ENCODE measurements at regions not wholly inside any gene's neighbourhood (a gene's known extent, or its start where the extent isn't known, plus 50 kb on each side); places are given as distances from the start of the nearest gene placed in this dataset.
"Not testable (repeated sequence)": the region's sequence is repeated elsewhere in the genome, so short reads cannot be mapped to it uniquely, and the experiment has no call there.

GRCh38 chr3:181987736-181988135 is 276.0 kb downstream of the SOX2 start:
- DNase-seq (ENCODE audit: low read depth), result no peak

- no peak for DNase-seq (ENCODE audit: low read depth)
These were observed 287.1 kb downstream of the SOX2 start for GRCh38 chr3:181998828-181999227.

- no peak for DNase-seq (ENCODE audit: low read depth)
These were observed 287.6 kb downstream of the SOX2 start for GRCh38 chr3:181999314-181999713.

GRCh38 chr3:182000447-182000846 is 288.7 kb downstream of the SOX2 start:
- no peak for DNase-seq (ENCODE audit: low read depth)

- DNase-seq (ENCODE audit: low read depth), result no peak
These were observed 293.5 kb downstream of the SOX2 start for GRCh38 chr3:182005219-182005618.

GRCh38 chr3:182005701-182006100 is 294.0 kb downstream of the SOX2 start:
- no peak for DNase-seq (ENCODE audit: low read depth)

GRCh38 chr3:182006431-182006830 is 294.7 kb downstream of the SOX2 start:
- DNase-seq (ENCODE audit: low read depth), result no peak

- DNase-seq (ENCODE audit: low read depth), result no peak
These were observed 295.7 kb downstream of the SOX2 start for GRCh38 chr3:182007441-182007840.

- DNase-seq (ENCODE audit: low read depth), result no peak
These were observed 306.6 kb downstream of the SOX2 start for GRCh38 chr3:182018361-182018760.

- DNase-seq (ENCODE audit: low read depth), result no peak
These were observed 308.2 kb downstream of the SOX2 start for GRCh38 chr3:182019926-182020325.

- DNase-seq (ENCODE audit: low read depth), result no peak
These were observed 312.1 kb downstream of the SOX2 start for GRCh38 chr3:182023843-182024242.

GRCh38 chr3:182027366-182027765 is 315.6 kb downstream of the SOX2 start:
- no peak for DNase-seq (ENCODE audit: low read depth)

GRCh38 chr3:182028081-182028480 is 316.4 kb downstream of the SOX2 start:
- DNase-seq (ENCODE audit: low read depth), result no peak

GRCh38 chr3:182034231-182034630 is 322.5 kb downstream of the SOX2 start:
- not testable (repeated sequence) for DNase-seq (ENCODE audit: low read depth)

GRCh38 chr3:182035324-182035723 is 323.6 kb downstream of the SOX2 start:
- DNase-seq (ENCODE audit: low read depth), result no peak

- DNase-seq (ENCODE audit: low read depth), result no peak
These were observed 324.7 kb downstream of the SOX2 start for GRCh38 chr3:182036382-182036781.

- no peak for DNase-seq (ENCODE audit: low read depth)
These were observed 330.1 kb downstream of the SOX2 start for GRCh38 chr3:182041668-182042291.

GRCh38 chr3:182045736-182046135 is 334.0 kb downstream of the SOX2 start:
- DNase-seq (ENCODE audit: low read depth), result no peak

GRCh38 chr3:182046166-182046764 is 334.5 kb downstream of the SOX2 start:
- DNase-seq (ENCODE audit: low read depth), result no peak

GRCh38 chr3:182050932-182051331 is 339.2 kb downstream of the SOX2 start:
- no peak for DNase-seq (ENCODE audit: low read depth)

GRCh38 chr3:182052332-182052731 is 340.6 kb downstream of the SOX2 start:
- DNase-seq (ENCODE audit: low read depth), result no peak

GRCh38 chr3:182052757-182053156 is 341.0 kb downstream of the SOX2 start:
- no peak for DNase-seq (ENCODE audit: low read depth)

- no peak for DNase-seq (ENCODE audit: low read depth)
These were observed 346.8 kb downstream of the SOX2 start for GRCh38 chr3:182058488-182058887.

- no peak for DNase-seq (ENCODE audit: low read depth)
These were observed 352.0 kb downstream of the SOX2 start for GRCh38 chr3:182063742-182064141.
